Bone marrow (tissue), 2 donors: ENCODE measurements at regions not wholly inside any gene's neighbourhood (a gene's known extent, or its start where the extent isn't known, plus 50 kb on each side); places are given as distances from the start of the nearest gene placed in this dataset.
"Not testable (repeated sequence)": the region's sequence is repeated elsewhere in the genome, so short reads cannot be mapped to it uniquely, and the experiment has no call there.

ENCODE experiments used
- DNase-seq, 2 donors: peaks; one replicate each; lab custom pipeline; 2025; lab: John Stamatoyannopoulos, UW

DNA sequence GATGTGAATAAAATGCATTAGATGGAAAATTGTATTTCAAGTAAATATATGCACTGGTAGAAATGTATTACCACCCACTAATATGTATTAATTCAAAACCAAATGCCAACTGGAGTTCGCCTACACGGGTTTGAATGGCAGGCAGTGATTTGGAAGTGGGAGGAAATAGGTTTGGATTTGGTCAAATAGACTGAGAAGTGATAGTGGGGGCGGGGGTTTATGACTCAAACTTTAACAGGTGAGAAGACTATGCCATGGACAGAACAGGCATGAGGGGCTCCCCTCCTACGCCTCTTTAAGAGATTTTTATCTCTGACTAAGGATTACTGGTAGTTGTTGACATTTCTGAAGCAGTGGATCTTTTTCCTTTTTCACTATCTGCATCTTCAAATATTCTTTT is 677.8 kb downstream of the NTRK3 start:
- DNase-seq, result no peak

GRCh38 chr15:87577336-87577735 is 679.2 kb downstream of the NTRK3 start:
- DNase-seq, result no peak

DNA sequence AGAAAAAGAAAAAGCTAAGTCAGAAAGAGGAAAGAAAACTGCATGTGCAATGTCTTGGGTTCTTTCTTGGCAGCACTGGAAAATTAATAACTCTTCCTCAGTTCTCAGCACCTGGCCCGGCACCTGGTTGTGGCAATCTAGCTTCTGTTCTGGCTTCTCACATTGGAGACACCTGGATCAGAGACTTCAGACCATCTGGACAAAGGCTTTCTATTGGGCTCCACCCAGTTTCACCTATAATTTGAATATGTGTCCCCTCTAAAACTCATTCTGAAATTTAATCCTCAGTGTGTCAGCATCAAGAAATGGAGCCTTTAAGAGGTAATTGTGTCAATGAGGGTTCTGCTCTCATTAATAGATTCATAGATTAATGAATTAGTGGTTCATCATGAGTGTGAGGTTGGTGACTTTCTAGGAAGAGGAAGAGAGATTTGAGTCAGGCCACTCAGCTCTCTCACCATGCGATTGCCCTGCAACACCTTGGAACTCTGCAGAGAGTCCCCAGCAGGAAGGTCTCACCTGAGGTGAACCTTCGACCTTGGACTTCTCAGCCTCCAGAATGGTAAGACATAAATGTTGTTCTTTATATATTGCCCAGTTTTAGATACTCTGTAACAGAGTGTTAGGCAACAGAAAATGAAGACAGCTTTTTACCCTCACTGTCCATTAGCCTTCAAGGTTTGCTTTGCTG is 679.9 kb downstream of the NTRK3 start:
- no peak for DNase-seq

GRCh38 chr15:87575896-87576473 is 680.6 kb downstream of the NTRK3 start:
- no peak for DNase-seq

DNA sequence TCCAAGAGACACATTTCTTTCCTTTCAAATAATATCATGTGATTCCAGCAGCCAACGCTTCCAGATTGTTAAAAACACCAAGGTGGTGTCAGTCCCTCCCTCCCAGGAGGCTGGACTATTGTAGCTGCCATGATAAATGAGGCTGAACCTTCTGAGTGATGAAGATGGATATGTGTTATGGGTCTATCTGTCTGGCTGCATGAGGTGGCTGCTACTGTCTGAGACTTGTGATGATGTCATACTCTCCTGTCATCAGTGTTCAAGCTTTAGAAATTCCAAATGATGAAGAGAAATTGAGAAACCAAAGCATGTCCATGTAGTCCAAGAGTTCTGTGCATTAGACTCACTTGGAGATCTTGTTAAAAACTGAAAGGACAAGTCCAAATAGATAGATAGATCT is 683.0 kb downstream of the NTRK3 start:
- no peak for DNase-seq

GRCh38 chr15:87573039-87573438 is 683.5 kb downstream of the NTRK3 start:
- DNase-seq, result no peak

GRCh38 chr15:87572381-87572910 is 684.1 kb downstream of the NTRK3 start:
- DNase-seq, result no peak

DNA sequence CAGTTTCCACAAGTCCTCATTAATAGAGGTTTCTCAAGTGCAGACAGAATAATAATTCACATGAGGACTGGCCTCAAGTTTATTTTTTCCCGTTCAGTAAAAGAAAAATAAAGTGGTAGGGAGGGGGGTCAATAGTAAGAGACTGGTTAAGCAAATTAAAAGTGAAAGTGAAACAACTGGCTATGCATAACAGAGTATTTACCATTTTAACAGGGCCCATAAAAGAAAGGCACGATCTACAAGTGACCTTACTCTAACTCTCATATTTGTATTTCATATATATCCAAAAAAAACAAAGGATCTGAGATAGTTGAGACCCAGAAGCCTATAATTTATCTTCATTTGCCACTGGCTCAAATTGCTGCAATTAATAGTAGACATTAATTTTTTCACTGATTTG is 686.3 kb downstream of the NTRK3 start:
- no peak for DNase-seq

DNA sequence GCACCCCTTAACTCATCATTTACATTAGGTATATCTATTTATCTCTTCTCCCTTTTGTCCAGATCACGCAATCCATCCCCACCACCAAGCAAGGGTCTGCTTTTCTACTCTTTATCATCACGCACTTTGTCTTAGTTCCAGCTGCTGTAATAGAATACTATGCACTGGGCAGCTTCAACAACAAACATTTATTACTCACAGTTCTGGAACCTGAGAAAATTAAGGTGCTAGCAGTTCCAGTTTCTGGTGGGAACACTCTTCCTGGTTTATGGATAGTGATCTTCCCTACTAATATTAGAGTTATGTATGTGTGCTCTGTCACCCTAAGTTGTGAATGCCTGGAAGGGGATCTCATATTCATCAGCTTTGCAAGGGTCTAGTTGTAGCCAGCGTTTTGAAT is 687.0 kb downstream of the NTRK3 start:
- no peak for DNase-seq

DNA sequence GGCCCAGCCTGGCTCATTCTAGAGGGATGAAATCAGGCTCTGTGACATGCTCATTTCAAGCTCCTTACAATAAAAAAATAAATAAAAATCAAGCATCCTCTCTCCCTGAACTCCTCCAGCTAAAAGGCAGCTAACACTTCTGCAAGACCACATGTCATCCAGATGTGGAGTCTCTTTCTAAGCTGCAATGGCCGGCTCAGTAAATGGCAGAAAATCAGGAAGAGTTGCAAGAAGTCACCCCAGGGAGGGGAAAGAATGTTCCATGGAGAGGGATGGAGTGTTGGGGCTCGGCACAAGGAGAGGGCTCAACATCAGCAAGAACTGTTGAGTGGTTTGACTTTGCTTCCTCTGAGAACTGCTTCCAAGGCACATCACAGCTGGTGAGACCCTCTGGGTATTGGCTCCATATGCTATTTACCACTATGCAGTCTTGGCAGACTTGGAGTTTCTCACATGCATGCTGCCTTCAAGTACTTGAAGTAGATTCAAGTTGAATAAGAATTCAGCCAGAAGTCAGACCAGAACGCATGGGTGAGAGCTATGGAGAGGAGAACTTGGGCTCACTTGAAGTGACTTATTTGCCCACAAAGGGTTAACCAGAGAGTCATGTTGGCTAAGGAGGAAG is 689.0 kb downstream of the NTRK3 start:
- DNase-seq, result no peak

GRCh38 chr15:87566236-87566635 is 690.3 kb downstream of the NTRK3 start:
- DNase-seq, result no peak

GRCh38 chr15:87564681-87565080 is 691.9 kb downstream of the NTRK3 start:
- DNase-seq, result no peak

DNA sequence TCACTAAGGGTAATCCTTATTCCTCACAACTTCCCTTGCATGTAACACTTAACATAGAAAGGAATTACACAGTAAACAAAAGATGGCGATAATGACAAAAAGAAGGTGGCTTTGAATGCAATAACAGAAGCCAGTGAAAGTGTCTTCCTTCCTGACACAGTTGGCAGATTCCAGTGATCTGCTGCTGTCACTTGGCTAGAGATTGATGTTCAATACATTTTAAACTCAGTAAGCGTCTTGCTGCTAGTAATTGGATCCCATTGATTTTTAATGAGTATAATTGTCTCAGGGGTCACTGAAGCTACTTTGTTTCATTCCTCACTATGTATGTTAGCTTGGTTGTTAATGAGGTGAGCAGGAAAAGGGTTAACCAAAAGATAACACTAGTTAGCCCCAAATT is 692.7 kb downstream of the NTRK3 start:
- no peak for DNase-seq

DNA sequence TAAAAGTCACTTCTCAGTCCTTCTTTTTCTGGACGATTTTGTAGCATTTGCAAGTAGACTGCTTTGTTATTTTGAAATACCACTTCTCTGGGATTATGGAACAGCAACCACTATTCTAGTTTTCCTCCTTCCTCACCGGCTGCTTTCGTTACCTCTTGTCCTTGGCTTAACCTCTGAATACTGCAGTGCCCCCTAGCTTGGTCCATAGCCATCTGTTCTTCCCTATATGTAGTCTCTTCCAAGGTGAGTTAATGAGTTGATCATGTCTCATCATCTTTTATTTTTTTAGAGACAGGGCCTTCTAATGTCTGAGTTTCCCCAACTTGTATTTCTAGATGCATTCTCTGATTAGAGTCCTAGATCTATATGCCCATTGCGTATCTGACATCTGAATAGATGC is 694.3 kb downstream of the NTRK3 start:
- DNase-seq, result no peak

GRCh38 chr15:87561641-87562040 is 694.9 kb downstream of the NTRK3 start:
- no peak for DNase-seq

DNA sequence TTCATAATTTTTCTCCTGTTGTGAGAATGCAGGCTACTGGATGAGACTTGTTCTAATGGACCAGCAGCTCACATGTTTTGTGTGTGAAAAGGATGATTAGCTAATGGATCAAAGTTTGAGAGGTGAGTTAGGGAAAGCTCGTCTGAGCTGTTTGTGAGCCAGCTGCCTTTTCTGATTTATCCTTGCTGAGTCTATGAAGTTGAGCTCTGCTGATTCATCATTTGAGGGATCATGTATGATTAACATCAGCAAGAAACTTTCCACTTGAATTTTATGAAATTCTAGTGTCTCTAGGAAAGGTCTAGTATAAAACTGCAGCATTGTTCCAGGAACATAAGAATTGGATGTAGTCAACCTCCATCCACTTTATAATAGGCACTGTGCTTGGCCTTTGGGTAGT is 698.7 kb downstream of the NTRK3 start:
- no peak for DNase-seq

GRCh38 chr15:87556886-87557285 is 699.7 kb downstream of the NTRK3 start:
- DNase-seq, result no peak

- DNase-seq, result no peak
Measured at GRCh38 chr15:87549860-87550259, 706.7 kb downstream of the NTRK3 start.

- DNase-seq, result no peak
Measured at GRCh38 chr15:87549296-87549695, 707.2 kb downstream of the NTRK3 start.

- DNase-seq, result not testable (repeated sequence)
Measured at GRCh38 chr15:87548590-87548989, 707.9 kb downstream of the NTRK3 start.

DNA sequence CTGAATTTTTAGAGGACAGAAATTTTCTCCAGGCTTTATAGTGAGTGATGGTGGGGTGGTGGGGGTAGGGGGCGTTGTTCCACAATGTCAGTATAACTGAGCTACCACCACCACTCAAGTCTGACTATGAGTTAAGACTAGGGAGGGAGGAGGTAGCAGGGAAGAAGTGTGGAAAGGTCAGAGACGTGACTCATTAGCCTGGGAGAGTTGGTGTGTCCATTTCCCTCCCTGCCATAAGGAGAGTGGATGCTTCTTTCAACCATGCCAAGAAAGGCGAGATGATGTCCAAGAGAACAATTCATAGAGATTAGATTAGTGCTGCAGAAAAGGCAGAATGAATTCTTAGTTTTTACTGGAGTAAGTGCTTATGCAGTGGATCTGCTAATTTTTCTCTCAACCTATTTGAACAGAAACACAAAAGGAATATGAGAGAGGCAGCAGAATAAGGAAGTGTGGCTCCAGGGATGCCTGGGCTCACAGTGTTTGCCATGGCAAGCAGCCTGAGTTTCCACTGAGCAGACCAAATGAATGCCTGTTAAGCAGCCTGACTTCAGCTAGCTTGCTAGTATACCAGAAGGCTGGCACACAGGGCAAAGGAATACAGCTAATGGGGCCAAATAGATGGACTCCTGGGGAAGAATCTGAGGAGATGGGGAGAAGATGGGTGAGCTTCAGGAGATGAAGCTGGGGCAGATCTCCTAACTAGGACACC is 708.9 kb downstream of the NTRK3 start:
- no peak for DNase-seq

DNA sequence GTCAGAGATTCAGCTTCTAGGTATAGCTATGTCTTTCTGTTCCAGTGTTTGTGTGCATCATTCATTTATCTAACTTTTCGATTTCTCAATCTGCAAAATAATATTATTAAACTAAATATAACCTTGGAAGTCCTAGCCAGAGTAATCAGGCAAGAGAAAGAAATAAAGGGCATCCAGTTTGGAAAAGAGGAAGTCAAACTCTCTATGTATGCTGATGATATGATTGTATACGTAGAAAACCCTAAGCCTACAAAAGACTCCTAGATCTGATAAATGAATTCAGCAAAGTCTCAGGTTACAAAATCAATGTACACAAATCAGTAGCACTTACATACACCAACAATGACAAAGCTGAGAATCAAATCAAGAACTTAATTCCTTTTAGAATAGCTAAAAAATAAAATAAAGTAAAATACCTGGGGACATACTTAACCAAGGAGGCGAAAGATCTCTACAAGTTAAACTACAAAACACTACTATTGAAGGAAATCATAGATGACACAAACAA is 718.2 kb downstream of the NTRK3 start:
- DNase-seq, result no peak

GRCh38 chr15:87537295-87537694 is 719.2 kb downstream of the NTRK3 start:
- no peak for DNase-seq
